B cell (primary cell): ENCODE measurements at regions not wholly inside any gene's neighbourhood (a gene's known extent, or its start where the extent isn't known, plus 50 kb on each side); places are given as distances from the start of the nearest gene placed in this dataset.

Experiments
- ATAC-seq: fragments of 200-7000 bp; cut with Tn5 transposase; one replicate; pipeline ENCODE4 v1.10.0; 2021; ENCODE audit warnings: low read depth, mild to moderate bottlenecking, moderate number of reproducible peaks, moderate library complexity
- CTCF ChIA-PET: fragments of 350-600 bp; sonication (Branson Sonifier 250); formaldehyde crosslinking; loops from one replicate; lab custom pipeline; 2021; ENCODE audit warnings: antibody characterized with exemption, inconsistent platforms; lab: Charles Lee
- POLR2A ChIA-PET: fragments of 350-600 bp; sonication (Branson Sonifier 250); formaldehyde crosslinking; loops from one replicate; lab custom pipeline; 2021; ENCODE audit warnings: antibody characterized with exemption; lab: Charles Lee
- DNase-seq: peaks from one replicate; pipeline ENCODE4 v3.0.0; 2013
- H2AFZ ChIP-seq: 2 replicates; pipeline ENCODE4 v1.6.1; 2012; ENCODE audit warnings: mild to moderate bottlenecking, low read depth, low read length; ENCODE audit not compliant: insufficient read depth, poor library complexity, severe bottlenecking
- H3K27ac ChIP-seq, 2 donors: 1 replicate in 1 of 2; 2 replicates in 1 of 2; pipeline ENCODE4 v1.5.1; 2012 to 2013; ENCODE audit warnings: low read length in 2 of 2, mild to moderate bottlenecking in 2 of 2, moderate library complexity in 1 of 2
- H3K27me3 ChIP-seq, 4 experiments: fragments of 200-600 bp in 1 of 4; sonication (generic) in 1 of 4; replicated peaks in 1 of 4; 1 replicate in 2 of 4; 2 replicates in 2 of 4; pipeline versions ENCODE4 v1.6.1 to v1.7.0; 2013 to 2016; ENCODE audit warnings: low read length in 3 of 4, mild to moderate bottlenecking in 2 of 4, mixed read lengths in 1 of 4, moderate library complexity in 1 of 4; ENCODE audit not compliant: insufficient read depth in 4 of 4, control insufficient read depth in 3 of 4; ENCODE audit errors: control extremely low read depth in 1 of 4
- H3K36me3 ChIP-seq, 2 experiments: replicated peaks in 1 of 2; 1 replicate in 1 of 2; 2 replicates in 1 of 2; pipeline versions ENCODE4 v1.6.1 to v1.7.1; 2013; ENCODE audit warnings: low read length in 1 of 2; ENCODE audit not compliant: insufficient read depth in 2 of 2, control insufficient read depth in 1 of 2; ENCODE audit errors: control extremely low read depth in 1 of 2, extremely low read depth in 1 of 2
- H3K4me1 ChIP-seq, 2 donors: fragments of 200-600 bp in 1 of 2; sonication (generic) in 1 of 2; 1 replicate in 1 of 2; 2 replicates in 1 of 2; pipeline versions ENCODE4 v1.5.1 to v1.6.1; 2013 to 2017; ENCODE audit warnings: low read length in 2 of 2; ENCODE audit not compliant: control insufficient read depth in 2 of 2, insufficient read depth in 2 of 2
- H3K4me2 ChIP-seq: replicated peaks from 2 replicates; pipeline ENCODE3; 2012; ENCODE audit warnings: mild to moderate bottlenecking, low read depth, low read length; ENCODE audit not compliant: poor library complexity, severe bottlenecking
- H3K4me3 ChIP-seq, 5 experiments: fragments of 200-600 bp in 1 of 5; sonication (generic) in 1 of 5; 1 replicate in 3 of 5; 2 replicates in 2 of 5; pipeline versions ENCODE4 v1.5.1 to v1.7.0; 2011 to 2016; ENCODE audit warnings: low read length in 4 of 5, mild to moderate bottlenecking in 4 of 5, low read depth in 2 of 5, control low read depth in 1 of 5, moderate library complexity in 1 of 5; ENCODE audit not compliant: insufficient read depth in 1 of 5; ENCODE audit errors: control extremely low read depth in 1 of 5, extremely low read depth in 1 of 5
- H3K79me2 ChIP-seq: fragments of 200-600 bp; sonication (generic); one replicate; pipeline ENCODE4 v1.6.0; 2016; ENCODE audit warnings: low read length; ENCODE audit not compliant: control insufficient read depth, insufficient read depth
- H3K9ac ChIP-seq: fragments of 200-600 bp; sonication (generic); 2 replicates; pipeline ENCODE4 v1.6.1; 2017; ENCODE audit warnings: mild to moderate bottlenecking, low read length, moderate library complexity
- H3K9me3 ChIP-seq, 3 donors: one replicate each; pipeline versions ENCODE4 v1.6.1 to v1.7.1; 2013; ENCODE audit warnings: low read length in 2 of 3; ENCODE audit not compliant: control insufficient read depth in 2 of 3, insufficient read depth in 1 of 3; ENCODE audit errors: control extremely low read depth in 1 of 3
- H4K20me1 ChIP-seq: 2 replicates; pipeline ENCODE4 v1.6.0; 2012; ENCODE audit warnings: mild to moderate bottlenecking, low read length; ENCODE audit not compliant: insufficient read depth, control insufficient read depth, poor library complexity, severe bottlenecking
- H3K27ac Mint-ChIP-seq: one replicate; pipeline ENCODE4 v1.8.0; 2021; ENCODE audit warnings: mixed read lengths
- H3K27me3 Mint-ChIP-seq: one replicate; pipeline ENCODE4 v1.8.0; 2021; ENCODE audit warnings: mixed read lengths
- H3K4me1 Mint-ChIP-seq: one replicate; pipeline ENCODE4 v1.8.0; 2021; ENCODE audit warnings: mixed read lengths
- H3K4me3 Mint-ChIP-seq: one replicate; pipeline ENCODE4 v1.8.0; 2021; ENCODE audit warnings: mixed read lengths
- H3K9me3 Mint-ChIP-seq: one replicate; pipeline ENCODE4 v1.8.0; 2022; ENCODE audit warnings: mixed read lengths; ENCODE audit not compliant: insufficient read depth
- EZH2 ChIP-seq: IDR thresholded peaks from 2 replicates; pipeline ENCODE4 v1.6.1; 2012; ENCODE audit warnings: borderline replicate concordance, low read depth, mild to moderate bottlenecking, moderate library complexity, low read length; ENCODE audit not compliant: insufficient read depth, poor library complexity, severe bottlenecking
- WGBS: methylation state at CpG from one replicate; pipeline ENCODE4 v1.1.5; 2013; ENCODE audit warnings: missing lambda C conversion rate; ENCODE audit not compliant: insufficient coverage; 5-methylcytosine and 5-hydroxymethylcytosine counted together
- intact Hi-C: fragments of 100-400 bp; cut with micrococcal nuclease; formaldehyde crosslinking; loops from one replicate; pipeline ENCODE4 v1.10.0; 2022
- TF ChIP-seq, protein P1 (sequence below): fragments of 200-600 bp; IDR thresholded peaks from one replicate; pipeline ENCODE4 v1.8.0; 2022; ENCODE audit warnings: antibody characterized with exemption, mild to moderate bottlenecking

DNA sequence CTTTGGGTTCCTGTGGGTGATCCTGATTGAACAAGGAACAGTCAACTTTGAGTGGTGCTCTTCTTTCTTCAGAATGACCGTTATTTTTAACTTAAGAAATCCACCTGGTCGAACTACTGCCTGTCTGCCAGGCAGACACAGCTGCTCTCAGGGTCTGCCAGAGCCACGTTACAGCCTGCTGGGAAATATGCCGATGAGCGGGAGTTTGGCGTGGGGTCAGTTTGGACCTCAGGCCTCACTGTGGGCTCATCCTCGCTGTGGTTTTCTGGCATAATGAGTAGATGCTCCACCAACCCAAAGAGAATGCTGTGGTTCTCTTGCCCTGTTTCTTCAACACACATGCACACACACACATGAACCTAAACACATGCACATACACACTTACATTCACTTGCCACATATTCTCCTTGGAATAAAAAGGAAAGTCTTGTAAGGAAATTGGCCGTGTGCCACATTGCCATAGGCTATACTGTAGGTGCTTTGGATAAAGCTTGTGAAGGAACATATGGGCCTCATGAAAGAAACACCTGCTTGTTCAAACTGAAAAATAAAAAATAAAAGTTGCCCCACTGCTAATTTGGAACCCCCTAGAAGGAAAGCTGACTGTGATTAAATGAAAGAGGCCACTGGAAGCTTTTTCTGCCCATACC, 598.7 kb upstream of the KLF12 start:
- H3K79me2 ChIP-seq, result no peaks in the 10 kb centered on the region
- ChIA-PET POLR2A (no interaction called here), CTCF (no interaction called here)
- ATAC-seq (no peak), DNase-seq (no peak)
- intact Hi-C loops, result no loop called here
- H3K9me3 ChIP-seq, result no peaks in the 10 kb centered on the region
- H3K27me3 ChIP-seq, result no peaks in the 10 kb centered on the region
- H3K36me3 ChIP-seq, result no peaks in the 10 kb centered on the region
- 87% methylated on average over 8 of the region's 8 CpGs for WGBS
- no peak overlapping the region for H2AFZ ChIP-seq
- no peak overlapping the region for H3K4me3 ChIP-seq
- H3K4me1 Mint-ChIP-seq, result no peaks in the 10 kb centered on the region
- H3K4me3 Mint-ChIP-seq, result no peak overlapping the region
- H4K20me1 ChIP-seq, result no peaks in the 10 kb centered on the region
- H3K27ac Mint-ChIP-seq, result no peak overlapping the region
- H3K9ac ChIP-seq, result no peak overlapping the region
- no peaks in the 10 kb centered on the region for H3K9me3 Mint-ChIP-seq
- no peak for TF ChIP-seq EZH2
- TF ChIP-seq, protein P1, sequence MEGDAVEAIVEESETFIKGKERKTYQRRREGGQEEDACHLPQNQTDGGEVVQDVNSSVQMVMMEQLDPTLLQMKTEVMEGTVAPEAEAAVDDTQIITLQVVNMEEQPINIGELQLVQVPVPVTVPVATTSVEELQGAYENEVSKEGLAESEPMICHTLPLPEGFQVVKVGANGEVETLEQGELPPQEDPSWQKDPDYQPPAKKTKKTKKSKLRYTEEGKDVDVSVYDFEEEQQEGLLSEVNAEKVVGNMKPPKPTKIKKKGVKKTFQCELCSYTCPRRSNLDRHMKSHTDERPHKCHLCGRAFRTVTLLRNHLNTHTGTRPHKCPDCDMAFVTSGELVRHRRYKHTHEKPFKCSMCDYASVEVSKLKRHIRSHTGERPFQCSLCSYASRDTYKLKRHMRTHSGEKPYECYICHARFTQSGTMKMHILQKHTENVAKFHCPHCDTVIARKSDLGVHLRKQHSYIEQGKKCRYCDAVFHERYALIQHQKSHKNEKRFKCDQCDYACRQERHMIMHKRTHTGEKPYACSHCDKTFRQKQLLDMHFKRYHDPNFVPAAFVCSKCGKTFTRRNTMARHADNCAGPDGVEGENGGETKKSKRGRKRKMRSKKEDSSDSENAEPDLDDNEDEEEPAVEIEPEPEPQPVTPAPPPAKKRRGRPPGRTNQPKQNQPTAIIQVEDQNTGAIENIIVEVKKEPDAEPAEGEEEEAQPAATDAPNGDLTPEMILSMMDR, result no peak
- H3K27ac ChIP-seq, result no peak overlapping the region
- H3K4me2 ChIP-seq, result no peak overlapping the region
- peaks cover 5% of the 10 kb centered on the region for H3K27me3 Mint-ChIP-seq
- H3K4me1 ChIP-seq, result no peaks in the 10 kb centered on the region

DNA sequence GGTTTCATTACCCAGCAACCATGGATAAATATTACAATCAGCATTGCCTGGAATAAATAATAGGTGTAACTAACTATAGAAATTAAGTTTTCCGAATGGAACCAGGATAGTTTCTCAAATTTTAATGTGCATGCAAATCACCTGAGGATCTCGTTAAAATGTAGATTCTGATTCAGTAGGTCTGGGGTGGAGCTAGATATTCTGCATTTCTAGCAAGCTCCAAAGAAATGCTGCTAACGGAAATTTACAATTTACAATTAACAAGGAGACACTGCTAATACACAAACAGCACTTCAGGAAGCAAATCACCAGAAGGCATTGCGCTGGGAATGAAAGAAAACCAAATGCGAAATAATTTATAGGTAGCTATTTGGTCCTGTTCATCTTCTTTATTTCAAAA, 597.5 kb upstream of the KLF12 start:
- H3K4me3 ChIP-seq, result no peak overlapping the region
- intact Hi-C loops, result no loop called here
- no peak for ATAC-seq
- no peaks in the 10 kb centered on the region for H3K4me1 ChIP-seq
- no peak overlapping the region for H3K4me2 ChIP-seq
- CTCF ChIA-PET, result no interaction called here
- no peak overlapping the region for H3K4me3 Mint-ChIP-seq
- DNase-seq, result no peak
- no peak for TF ChIP-seq EZH2
- TF ChIP-seq, protein P1, result no peak
- no peaks in the 10 kb centered on the region for H3K4me1 Mint-ChIP-seq
- H3K79me2 ChIP-seq, result no peaks in the 10 kb centered on the region
- no peak overlapping the region for H3K27ac ChIP-seq
- WGBS, result 100% methylated on average over 1 of the region's 5 CpGs
- H3K27me3 Mint-ChIP-seq, result no peaks in the 10 kb centered on the region
- no peak overlapping the region for H2AFZ ChIP-seq
- no peaks in the 10 kb centered on the region for H3K27me3 ChIP-seq
- POLR2A ChIA-PET, result no interaction called here
- no peaks in the 10 kb centered on the region for H4K20me1 ChIP-seq
- no peaks in the 10 kb centered on the region for H3K9me3 Mint-ChIP-seq
- H3K36me3 ChIP-seq, result no peaks in the 10 kb centered on the region
- no peak overlapping the region for H3K27ac Mint-ChIP-seq
- no peak overlapping the region for H3K9ac ChIP-seq
- no peaks in the 10 kb centered on the region for H3K9me3 ChIP-seq
